ENCODE measurements at regions not wholly inside any gene's neighbourhood (a gene's known extent, or its start where the extent isn't known, plus 50 kb on each side); places are given as distances from the start of the nearest gene placed in this dataset.
"Not testable (repeated sequence)": the region's sequence is repeated elsewhere in the genome, so short reads cannot be mapped to it uniquely, and the experiment has no call there.

DNA sequence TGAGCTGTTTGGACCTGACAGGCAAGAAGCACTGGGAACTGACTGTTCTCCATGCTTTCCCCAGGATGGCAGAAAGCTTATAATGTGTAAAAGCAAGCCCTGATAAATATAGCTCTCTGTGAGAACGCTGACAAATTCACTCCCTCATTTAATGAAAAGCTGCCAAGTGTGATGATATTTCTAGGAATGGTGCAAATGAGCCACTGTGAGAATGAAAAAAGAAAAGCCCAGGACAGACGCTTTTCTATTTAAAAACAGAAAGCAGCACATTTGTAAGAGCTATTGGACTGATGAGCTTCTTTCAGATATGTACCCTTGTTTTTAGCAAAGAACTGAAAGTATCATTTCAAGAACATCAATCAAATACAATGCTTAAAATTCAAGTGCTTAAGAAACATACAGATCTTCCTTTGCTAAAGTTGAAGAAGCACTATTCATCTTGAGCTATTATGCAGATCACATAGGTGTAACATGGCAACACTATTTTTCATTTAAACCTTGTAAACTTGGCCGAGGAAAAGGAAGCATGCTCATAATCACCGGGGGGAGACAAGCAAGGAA lies 842.6 kb upstream of the ACO1 start:
- DNase-seq (ENCODE audit: low read depth in 2 of 2) = no peak

DNA sequence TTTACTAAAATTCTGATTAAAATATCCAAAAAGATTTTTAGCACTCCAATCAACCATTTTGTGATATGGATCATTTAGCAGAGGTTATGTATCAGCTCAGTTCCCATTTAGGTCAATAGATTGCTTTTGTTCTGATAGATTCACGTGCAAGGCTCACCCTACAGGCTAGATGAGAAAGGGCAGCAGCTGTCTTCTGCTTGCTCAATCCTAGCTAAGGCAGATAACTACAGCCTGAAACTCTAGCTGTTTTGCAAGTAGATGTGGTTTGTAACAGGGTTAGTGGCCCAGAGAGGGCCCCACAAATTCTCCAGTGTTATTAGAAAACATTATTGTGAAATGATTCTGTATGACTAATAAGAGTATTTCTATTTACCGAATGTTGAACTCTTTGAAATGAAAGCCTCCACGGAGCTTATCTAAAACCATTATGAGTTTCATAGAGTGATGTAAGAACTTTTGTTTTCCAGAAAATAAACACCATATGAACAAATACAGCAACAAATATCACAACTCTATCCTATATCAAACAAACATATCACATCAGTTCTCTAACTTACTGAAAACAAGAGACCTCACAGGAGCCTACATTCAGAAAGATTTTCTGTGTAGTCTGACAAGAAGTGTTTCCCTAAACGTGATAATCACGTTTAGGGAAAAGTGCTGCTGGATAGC lies 841.9 kb upstream of the ACO1 start:
- DNase-seq (ENCODE audit: low read depth in 2 of 2) = no peak

DNA sequence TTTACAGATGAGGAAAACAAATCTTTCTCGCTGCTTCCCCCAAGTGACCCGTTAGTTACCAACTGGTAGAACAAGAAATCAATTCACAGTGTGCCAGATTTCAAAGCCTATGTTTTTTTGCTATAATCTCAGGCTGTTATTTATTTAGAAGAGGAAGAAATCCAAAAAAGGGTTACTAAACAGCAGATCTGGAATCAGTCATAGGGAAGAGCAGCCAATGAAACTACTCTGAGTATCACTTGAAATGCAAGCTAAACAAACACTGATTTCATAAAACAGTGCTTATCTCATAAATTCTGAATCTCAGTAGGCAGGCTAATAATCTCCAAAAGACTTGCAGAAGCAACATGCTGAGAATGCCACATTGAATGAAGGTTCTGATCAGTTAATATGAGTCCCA lies 829.5 kb upstream of the ACO1 start:
- no peak for DNase-seq (ENCODE audit: low read depth in 2 of 2)

DNA sequence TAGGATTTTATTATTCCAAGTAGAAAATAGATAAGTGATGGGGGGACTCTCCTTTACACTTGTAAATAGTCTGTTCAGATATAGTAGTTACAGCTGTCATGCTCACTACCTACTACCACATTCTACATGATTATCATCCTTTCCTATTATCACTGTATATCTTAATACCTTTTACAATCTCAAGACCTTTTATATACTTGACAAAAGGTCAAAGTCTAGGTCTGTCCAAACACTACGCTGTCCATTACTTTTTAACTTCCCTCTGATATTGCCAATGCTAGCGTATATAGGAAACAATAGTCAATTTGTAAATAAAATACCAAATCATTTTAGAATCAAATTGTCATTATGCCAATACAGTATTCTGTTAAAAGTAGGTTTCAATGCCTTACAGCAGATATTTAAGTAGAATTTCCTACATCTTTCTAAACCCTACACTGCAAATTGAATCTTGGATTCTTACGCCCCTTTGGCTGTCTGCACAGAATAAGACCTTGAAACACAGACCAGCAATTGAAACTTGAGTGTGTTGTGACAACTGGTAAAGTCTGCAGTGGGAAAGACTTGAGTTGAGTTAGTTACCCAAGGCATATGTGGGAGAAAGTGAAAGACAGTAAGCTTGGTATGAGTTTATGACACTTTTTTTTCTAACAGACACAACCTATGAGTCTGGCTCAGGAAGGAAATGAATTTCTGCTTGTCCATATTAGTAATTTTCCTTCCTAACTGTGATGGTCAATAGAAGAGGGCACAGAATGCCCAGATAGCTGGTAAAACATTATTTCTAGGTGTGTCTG lies 827.6 kb upstream of the ACO1 start:
- DNase-seq (ENCODE audit: low read depth in 2 of 2) = no peak

DNA sequence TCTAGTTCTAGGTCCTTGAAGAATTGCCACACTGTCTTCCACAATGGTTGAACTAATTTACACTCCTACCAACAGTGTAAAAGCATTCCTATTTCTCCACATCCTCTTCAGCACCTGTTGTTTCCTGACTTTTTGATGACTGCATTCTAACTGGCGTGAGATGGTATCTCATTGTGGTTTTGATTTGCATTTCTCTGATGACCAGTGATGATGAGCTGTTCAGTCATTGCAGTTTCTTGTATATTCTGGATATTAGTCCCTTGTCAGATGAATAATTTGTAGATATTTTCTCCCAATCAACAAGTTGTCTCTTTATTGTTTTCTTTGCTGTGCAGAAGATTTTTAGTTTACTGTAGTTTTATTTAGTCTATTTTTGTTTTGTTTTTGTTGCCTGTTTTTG lies 812.3 kb upstream of the ACO1 start:
- DNase-seq (ENCODE audit: low read depth in 2 of 2) = not testable (repeated sequence)

DNA sequence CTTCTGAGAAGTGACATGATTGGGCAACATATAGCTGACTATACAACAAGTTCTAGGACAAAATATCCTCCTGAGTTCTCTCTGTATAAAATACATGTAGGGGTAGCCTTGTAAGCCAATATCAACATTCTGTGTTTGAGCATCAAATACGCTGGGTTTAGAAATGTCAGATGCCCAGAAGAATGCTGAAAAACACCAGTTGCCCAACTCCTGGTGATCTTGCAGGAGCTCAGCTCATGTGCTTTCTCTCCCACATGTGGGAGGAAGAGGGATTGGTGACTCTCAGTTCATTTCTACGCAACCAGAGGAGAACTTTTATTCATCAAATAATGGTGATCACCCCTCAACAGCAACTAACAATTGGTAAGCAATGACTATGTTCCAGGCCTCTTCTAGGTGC lies 810.9 kb upstream of the ACO1 start:
- no peak for DNase-seq (ENCODE audit: low read depth in 2 of 2)

DNA sequence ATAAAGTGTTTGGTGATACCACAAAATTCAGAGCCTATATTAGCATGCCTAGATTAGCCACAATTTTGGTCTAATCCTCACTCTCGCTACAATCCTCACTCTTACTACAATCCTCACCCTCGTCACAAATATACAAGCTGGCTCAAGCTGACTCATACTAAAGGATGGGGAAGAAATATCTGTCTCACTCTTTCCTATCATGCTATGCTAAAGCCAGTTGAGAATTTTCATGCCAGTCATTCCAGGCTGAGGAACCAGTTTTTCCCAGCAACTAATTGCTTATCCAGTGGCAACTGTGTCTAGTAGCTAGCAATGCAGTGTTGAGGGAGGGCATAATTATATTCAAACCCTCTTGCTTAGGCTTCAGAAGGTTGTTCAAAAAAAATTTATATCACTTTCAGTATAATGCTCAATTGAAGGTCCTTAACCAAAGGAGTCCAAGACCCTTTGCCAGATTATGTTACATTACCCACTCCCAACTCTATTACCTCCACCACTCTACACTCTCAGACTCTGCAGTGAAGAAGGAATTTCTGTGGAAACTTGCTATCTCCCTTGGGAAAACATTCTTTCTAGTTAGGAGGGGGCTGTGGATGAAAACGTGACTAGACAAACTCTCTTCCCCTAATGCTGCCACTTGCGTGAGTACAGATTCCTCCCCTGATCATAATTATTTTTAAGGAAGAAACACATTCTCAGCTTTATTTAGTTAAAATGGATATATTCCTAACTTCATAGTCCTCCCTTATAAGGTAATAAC lies 810.3 kb upstream of the ACO1 start:
- DNase-seq (ENCODE audit: low read depth in 2 of 2) = no peak

DNA sequence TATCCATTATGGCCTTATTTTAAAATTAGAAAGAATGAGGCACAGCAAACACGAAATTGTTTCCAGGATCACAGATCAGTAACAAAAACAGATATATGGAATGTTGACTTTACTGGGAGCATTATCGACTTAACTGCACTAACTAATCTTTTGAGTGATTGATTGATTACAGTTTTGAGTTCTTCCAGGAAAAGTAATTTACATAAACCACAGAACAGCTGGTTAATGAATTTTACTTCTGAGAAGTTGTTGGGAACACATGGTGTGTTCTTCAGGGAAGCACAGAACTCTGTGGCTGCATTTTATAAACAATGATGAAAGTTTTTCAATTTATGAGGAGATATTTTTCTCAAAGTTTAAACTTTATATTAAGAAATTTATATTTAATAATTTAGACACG lies 802.4 kb upstream of the ACO1 start:
- no peak for DNase-seq (ENCODE audit: low read depth in 2 of 2)

DNA sequence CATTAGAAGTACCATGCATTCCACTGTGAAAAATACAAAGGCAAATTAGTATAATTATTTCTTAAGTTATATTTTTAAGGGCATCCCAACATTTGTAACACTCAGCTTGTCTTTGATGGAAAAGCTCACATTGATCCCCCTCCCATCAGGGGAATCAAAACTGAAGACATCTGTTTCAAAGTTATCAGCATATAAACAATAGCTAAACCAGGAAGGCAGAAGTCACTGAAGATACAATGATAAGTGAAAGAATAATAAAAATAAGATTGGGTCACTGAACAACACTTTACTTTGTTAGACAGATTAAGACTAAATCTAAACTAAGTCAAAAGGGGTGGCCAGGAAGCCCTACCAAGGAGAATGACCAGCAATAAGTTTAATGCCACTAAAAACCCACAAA lies 801.9 kb upstream of the ACO1 start:
- no peak for DNase-seq (ENCODE audit: low read depth in 2 of 2)

DNA sequence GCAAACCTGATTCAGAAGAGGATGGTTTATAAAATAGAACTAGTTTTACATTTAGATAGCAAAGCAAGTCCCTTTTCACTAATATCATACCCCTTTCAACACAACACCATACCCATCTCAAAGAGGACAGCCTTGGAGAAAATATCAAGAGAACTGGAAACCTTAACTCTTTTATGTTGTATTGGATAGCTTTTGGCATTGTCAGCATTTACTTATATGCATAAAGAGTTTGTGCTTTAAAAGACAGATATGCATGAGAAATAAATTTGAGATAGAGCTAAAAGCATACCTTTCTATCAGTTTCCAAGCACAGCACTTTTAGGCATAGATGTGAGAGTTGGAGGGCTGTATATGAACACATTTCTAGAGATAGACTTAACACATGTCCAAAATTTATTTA lies 799.3 kb upstream of the ACO1 start:
- DNase-seq (ENCODE audit: low read depth in 2 of 2) = no peak

DNA sequence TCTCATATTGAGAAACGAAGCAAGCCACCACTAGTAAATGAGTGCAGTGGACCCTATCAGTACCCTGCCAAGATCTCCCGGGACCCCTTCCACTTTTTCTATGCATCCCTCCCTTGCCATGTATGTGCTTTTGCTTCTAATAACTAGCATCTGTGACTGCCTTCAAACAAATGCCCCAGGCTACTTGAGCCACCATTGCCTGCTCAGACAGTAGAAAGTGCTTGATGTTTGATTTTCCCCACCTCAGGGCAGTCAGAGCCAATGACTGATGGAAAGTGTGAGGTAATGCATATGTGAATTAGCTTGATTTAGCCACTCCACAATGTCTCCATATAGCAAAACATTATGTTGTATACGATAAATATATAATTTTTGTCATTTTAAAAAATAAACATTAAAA lies 797.3 kb upstream of the ACO1 start:
- DNase-seq (ENCODE audit: low read depth in 2 of 2) = no peak

DNA sequence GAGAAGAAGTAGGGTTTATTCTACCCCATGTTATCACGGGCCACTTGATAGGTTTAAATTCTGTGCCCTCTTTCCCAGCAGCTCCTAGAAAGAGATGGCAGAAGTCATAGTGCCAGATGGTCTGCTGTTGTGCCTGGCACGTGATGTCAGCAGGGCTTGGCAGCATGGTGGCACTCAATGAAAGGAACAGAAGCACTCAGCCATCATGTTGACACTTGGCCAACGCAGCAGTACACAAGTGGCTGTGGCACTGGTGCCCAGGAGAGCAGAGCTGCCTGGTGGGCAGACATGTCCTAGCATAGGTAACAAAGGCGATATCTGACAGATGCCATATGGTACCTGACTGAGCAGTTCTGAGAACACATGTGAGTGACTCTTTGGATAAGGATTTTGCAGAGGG lies 796.4 kb upstream of the ACO1 start:
- DNase-seq (ENCODE audit: low read depth in 2 of 2) = no peak

DNA sequence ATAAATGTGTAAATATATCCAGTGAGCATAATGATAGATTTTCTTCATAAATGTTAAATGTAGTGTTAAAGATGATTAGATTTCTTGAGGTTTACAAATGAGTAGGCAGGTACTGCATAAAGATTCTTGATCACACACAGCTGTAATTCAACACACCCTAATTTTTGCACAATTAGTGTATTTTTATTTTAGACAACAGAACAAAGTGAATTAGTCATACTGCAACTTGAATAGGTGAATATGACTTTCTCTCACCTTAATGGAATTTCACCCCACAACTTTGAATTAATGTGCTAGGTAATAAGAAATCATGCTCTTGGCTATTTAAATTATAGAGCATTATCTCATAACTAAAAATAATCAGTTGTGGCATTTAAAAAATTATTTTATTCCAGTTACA lies 795.7 kb upstream of the ACO1 start:
- no peak for DNase-seq (ENCODE audit: low read depth in 2 of 2)

DNA sequence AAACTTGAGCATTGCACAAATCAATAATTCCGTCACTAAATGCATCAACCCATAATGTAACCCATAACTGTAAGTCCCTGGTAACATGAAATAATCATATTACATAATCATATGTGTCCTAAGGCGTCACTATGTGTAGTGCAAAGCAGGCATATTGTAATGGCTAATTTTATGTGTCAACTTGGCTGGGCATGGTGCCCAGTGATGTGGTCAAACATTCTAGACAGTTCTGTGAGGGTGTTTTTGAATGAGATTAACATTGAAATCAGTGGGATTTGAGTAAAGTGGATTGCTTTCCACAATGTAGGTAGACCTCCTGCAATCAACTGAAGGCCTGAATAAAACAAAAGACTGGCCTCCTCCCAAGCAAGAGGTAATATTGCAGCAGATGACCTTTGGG lies 794.4 kb upstream of the ACO1 start:
- DNase-seq (ENCODE audit: low read depth in 2 of 2) = no peak

DNA sequence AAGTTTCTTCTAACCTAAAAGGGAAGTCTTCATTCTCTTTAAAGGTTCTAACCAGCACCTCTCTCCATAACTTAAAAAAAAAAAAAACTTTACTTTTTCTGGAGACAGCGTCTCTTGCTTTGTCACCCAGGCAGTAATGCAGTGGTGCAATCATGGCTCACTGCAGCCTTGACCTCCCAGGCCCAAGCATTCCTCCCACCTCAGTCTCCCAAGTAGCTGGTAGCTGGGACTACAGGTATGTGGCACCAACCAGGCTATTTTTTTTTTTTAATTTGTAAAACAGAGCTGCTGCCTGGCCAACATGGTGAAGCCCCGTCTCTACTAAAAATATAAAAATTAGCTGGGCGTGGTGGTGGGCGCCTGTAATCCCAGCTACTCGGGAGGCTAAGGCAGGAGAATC lies 787.4 kb upstream of the ACO1 start:
- not testable (repeated sequence) for DNase-seq (ENCODE audit: low read depth in 2 of 2)

DNA sequence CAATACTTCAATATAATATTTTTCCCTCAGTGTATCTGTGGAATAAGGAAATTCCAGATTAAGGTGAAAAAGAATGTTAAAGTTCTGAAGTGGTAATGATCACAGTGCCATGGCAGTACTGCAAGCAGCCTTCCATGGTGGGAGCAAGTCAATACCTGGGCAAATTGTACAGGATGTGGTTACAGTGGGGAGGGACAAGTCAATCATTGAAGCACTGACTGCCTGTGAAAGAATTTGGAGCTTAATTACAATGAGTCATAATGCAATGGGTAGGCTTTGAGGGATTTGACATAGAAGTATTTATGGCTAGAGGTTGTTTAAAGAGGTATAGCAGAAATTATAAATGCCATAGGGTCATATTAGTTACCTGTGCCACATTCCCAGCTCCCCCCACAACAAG lies 786.5 kb upstream of the ACO1 start:
- DNase-seq (ENCODE audit: low read depth in 2 of 2) = no peak

DNA sequence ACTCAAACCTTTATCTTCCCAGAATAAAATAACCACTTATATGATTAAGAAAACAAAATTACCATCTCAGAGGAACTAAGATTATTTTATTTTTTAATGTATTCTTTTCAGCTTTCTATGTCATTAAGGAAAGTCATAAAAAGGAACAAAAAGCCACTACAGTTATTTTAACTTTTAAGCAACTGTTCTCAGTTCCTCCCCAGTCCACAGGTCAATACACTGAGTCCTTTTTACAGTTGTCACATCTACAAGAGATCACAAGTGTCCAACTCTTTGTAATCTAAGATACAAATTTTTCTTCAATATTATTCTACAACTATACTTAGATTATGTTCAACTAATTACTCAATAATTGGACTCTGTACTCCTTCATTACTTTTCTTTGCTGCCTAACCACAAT lies 782.8 kb upstream of the ACO1 start:
- DNase-seq (ENCODE audit: low read depth in 2 of 2) = no peak

DNA sequence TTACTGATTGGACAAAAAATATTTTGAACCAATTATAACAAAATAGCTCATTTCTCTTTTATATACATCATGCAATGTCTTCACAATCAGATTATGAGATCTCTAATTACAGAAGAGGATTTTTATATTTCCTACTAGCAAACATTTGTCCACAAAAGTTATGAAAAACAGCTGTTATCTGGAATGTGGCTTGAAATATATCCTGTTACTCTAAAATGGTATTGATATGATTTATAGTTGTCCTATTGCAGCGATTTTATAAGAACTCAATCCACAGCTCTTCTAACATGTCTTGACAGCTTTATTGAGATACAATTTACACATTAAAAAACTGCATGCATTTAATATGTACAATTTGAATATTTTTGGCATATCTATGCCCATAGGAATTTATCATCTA lies 779.9 kb upstream of the ACO1 start:
- no peak for DNase-seq (ENCODE audit: low read depth in 2 of 2)

DNA sequence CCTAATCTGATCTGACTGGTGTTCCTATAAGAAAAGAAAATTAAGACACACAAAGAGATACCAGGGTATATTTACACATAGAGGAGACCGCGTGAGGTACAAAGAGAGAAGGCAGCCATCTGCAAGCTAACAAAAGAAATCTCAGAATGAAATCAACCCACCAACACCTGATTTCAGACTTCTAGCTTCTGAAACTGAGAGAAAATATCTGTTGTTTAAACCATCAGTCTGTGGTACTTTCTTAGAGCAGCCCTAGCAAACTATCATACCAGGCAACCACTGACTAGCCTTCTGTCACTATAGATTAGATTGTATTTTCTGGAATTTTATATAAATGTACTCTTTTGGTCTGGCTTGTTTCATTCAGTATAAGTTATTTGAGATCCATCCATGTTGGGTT lies 779.3 kb upstream of the ACO1 start:
- DNase-seq (ENCODE audit: low read depth in 2 of 2) = no peak

DNA sequence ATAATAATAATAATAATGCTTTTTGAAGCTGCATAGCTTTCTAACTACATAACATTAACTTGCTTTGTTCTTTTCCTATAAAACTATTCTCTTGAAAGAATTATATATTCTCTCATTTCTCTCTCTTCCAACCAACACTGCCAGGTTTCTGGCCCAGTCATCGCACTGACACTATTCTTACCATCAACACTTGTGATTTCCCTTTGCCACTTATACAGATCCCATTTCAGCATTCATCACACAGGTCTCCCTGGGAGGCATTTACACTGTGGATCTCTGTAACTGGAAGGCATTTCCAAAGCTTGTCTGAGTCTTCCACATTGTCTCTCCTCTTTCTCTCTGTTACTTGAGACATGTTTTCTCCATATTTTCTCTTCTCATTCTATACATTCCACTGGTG lies 777.8 kb upstream of the ACO1 start:
- DNase-seq (ENCODE audit: low read depth in 2 of 2) = no peak

DNA sequence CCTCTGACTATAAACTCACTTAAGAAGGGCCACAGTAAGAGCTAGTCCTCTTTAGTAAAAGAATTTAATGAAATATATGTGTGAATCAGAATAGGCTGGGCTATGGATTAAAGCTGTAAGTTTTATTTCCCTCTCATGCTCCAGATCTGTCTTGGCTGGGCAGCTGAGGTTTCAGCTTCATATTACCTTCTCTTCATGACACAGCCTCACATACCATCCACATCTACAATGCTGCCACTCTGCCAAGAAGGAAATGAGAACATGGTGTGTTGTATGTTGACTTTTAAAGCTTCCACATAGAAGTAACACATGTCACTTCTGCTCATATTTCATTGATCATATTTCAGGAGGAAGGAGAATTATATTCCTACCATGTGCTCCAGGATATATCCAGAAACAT lies 776.0 kb upstream of the ACO1 start:
- no peak for DNase-seq (ENCODE audit: low read depth in 2 of 2)

DNA sequence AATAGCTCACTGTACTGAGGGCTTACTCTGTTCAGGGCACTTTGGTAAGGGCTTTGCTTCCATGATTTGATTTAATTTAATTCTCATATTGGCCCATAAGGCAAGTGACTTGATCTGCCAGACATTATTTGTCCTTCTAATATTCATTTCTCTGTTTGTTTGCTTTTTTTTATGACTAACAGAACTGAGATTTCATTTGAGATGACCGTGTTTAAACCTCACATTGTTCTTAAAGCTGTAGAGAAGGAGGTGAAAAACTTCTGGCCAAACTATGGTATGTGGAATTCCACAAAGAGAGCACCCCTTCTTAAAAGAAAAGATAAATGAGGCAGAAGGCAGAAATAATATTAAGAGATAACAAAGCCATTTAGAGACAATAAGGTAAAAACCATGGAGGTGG lies 775.6 kb upstream of the ACO1 start:
- no peak for DNase-seq (ENCODE audit: low read depth in 2 of 2)

All from stimulated activated CD4-positive, alpha-beta T cell treated with anti-CD3 and anti-CD28 coated beads, Interleukin-1b, Interleukin-23, amount 100 ng/mL, for 4 hours (primary cell).